ENCODE measurements at regions not wholly inside any gene's neighbourhood (a gene's known extent, or its start where the extent isn't known, plus 50 kb on each side); places are given as distances from the start of the nearest gene placed in this dataset.
"Not testable (repeated sequence)": the region's sequence is repeated elsewhere in the genome, so short reads cannot be mapped to it uniquely, and the experiment has no call there.

- DNase-seq, result no peak
These were observed 59.3 kb downstream of the BTBD3 start for GRCh38 chr20:11976966-11977365.

DNA sequence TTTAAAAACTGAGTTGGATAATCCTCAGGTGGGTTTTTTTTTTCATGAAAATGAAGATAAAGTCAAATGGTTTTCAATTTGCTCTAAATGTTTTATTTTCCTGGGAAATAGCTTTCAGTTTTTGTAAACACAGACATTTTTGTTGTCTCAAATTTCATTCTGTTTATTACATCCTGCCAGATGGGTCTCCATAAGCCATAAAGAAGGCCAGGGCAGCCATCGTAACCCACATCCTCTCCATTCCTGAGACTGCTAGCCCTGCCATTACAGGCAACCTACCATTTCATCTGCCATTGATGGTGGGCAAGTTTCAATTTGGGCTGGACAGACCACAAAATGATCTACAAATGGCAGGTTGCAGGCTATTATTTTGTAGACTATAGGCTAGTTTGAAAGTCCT lies 60.8 kb downstream of the BTBD3 start:
- no peak for DNase-seq

DNA sequence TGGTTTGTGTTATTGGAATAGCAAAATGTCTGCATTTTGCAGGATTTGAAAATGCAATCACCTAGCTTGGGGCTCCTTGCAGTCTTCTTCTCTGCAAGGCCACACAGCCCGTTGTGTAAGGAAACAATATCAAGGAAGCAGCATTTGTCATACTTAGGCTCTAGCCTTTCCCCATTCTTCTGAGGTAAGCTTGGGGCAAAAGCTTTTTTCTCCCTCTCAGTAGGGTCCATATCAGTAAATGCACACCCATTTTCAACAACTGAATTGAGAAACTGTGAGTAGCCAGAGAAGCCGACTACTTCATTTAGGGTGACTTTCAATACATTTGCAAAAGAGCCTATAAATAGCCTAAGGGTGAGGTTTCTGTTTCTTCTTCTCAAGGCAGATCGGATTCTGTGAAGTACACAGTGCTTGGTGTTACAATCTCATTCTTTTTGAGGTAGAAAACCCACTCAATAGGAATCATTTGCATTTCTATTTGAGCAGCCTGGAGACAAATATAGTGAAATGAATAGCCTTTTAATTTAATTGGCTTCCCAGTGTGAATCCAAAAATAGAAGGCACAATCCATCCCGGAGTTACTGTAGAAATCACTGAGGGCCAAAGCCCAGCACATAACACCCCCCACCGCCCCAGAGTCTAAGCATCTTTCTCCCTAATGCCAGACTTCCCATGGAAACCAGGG lies 61.8 kb downstream of the BTBD3 start:
- no peak for DNase-seq

GRCh38 chr20:11980263-11980662 lies 62.6 kb downstream of the BTBD3 start:
- no peak for DNase-seq

DNA sequence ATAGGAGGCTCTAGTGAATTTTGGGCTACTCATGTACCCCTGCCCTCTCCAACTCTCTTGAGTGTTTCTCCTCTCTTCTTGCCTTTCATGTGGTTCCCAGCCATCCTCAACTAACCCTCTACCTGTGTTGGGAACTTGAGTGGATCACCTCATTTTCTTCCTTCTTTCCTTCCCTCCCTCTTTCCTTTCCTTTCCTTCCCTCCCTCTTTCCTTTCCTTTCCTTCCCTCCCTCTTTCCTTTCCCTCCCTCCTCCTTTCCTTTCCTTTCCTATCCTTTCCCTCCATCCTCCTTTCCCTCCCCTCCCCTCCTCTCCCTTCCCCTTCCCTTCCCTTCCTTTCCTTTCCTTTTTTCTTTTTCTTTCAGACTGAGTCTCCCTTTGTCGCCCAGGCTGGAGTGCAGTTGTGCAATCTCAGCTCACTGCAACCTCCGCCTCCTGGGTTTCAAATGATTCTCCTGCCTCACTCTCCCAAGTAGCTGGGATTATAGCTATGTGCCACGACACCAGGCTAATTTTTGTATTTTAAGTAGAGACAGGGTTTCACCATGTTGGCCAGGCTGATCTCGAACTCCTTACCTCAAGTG lies 63.8 kb downstream of the BTBD3 start:
- DNase-seq, result no peak

DNA sequence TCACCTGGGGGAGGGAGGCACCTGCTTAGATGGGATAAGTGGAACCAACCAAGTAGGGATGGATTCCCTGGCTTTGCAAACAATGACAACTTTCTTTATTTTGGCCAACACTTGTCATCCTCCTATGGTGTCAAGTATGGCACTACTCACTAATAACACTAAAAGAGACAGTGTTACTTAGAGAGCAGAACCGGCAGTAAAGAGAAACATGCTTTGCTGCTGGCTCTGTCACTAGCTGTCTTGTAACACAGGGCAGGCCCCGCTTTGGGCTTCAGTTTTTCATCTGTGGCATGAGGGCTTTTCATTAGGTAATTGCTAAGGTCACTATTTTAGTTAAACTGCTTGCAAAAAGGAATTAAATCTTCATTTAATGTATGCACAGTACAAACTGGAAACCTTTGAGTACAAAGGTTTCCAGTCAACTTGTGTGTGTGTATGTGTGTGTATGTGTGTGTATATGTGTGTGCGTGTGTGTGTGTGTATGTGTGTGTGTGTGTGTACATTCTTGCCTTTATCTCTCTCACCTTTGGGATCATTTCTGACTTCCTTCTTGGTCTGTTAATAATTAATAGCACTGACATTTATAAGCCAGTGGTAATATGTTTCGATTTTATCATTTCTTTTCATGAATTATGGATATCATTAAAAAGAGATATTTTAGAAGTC lies 64.7 kb downstream of the BTBD3 start:
- no peak for DNase-seq

DNA sequence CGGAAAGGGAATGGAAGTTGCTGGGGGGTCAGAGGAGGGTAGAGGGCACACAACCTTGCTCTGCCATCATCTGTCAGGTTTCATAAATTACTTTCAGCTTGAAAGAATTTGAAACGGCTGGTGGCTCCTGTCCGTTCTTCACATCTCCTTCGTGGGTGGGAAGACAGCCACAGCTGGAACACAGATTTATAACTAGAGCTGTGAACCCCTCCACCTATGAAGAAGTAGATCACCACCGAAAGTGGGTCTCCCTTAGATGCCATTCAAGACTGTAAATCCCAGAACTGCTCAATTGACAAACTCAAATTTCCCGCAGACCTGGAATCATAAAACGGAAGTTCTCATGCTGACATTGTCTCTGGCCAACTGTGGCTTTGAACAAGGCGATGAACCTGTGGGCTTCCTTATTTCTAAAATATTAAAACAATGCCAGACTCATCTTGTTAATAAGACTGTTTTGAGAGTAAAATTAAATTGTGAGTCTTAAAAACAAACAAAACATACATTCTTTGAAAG lies 65.3 kb downstream of the BTBD3 start:
- no peak for DNase-seq

- no peak for DNase-seq
These were observed 69.3 kb downstream of the BTBD3 start for GRCh38 chr20:11986954-11987353.

GRCh38 chr20:11987526-11987925 lies 69.8 kb downstream of the BTBD3 start:
- no peak for DNase-seq

DNA sequence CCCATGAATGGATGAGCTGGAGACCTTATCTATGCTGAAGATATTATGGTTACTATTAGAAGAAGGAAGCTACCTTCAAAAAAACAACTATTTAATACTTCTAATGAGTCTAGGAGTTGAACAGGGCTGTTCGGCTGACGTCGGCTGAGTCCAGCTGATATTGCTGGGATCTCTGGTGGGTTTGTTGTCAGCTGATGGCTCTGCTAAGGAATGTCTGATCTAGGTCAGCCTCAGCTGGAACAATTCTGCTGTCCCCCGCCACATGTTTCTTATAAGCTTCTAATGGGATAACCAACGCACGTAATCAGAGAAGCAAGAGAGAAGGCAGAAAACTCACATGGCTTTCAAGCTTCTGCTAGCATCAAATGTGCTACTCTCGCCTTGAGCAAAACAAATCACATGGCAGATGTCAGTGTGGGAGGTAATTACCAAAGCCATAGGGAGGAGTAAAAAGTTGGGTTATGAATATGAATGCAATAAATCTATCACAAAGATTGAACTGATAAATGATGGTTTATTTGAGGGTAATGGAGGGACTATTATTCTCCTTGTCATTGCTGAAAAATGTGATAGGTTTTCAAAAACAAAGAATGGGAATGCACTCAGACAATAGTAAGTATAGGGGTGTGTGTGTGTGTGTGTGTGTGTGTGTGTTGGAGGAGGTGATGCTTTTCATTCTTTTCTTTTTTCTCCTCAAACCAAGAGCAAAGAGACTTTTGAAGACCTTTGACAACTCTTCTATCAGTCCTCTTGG lies 71.5 kb downstream of the BTBD3 start:
- no peak for DNase-seq

- DNase-seq, result no peak
These were observed 74.7 kb downstream of the BTBD3 start for GRCh38 chr20:11992426-11992825.

DNA sequence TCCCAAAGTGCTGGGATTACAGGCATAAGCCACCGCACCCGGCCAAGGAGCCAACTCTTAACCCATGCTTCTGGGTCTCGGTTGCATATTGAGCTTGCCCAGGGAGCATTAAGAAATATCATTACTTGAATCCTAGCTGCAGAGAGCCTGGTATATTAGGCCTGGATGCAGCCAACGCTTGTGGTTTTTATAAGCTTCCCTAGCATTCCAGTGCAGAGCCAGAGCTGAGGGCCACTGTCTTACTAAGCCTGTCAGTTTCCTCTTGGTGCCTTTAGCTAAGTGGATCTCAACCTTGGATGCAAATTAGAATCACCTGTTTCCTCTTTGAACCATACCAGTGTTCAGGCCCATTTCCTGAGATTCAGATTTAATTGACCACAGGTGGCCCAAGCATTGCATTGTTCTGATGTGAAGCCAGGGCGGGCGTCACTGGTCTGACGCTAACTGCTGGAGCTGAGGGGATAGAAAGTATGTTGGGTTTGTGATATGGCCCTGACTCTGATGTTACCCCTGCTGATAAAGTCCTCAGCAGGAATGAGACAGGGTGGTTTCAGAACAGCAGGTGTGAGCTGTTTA lies 76.3 kb downstream of the BTBD3 start:
- no peak for DNase-seq

DNA sequence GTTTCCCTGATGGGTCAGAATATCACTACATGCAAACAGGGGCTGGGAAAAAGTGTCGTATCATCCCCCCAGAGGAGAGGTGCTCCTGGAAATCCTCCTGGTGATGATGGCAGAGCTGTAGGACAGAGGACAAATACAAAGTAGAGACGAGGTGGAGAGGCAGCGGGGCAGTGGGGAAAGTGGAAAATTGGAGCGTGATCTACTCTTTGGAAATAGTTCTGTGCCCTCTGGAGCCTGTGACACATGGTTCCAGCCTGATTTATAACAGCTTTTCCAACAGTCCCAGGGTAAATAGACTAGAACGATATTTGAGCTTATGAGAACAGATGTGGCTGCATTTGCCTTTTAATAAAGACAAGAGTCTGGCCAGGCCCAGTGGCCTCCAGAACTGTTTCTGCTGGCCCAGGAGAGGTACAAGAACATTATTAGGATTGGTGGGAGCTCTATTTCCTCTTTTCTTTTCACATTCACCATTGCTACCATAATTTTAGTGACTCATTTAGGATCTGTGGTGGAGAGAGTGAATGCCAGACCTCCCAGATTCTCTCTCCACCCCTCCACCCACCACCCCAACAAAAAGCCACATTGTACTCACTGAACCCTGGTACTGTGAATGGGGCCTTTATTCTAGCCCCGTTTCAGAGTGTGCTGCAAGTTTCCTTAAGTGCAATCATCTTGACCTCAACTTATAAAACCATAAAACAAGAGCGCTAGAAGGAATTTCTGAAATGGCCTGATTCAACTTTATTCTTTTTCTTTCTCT lies 78.3 kb downstream of the BTBD3 start:
- DNase-seq, result no peak

- not testable (repeated sequence) for DNase-seq
These were observed 87.1 kb downstream of the BTBD3 start for GRCh38 chr20:12004776-12005175.

- DNase-seq, result peak; percentile 62
These were observed 94.8 kb downstream of the BTBD3 start for GRCh38 chr20:12012241-12013222.

DNA sequence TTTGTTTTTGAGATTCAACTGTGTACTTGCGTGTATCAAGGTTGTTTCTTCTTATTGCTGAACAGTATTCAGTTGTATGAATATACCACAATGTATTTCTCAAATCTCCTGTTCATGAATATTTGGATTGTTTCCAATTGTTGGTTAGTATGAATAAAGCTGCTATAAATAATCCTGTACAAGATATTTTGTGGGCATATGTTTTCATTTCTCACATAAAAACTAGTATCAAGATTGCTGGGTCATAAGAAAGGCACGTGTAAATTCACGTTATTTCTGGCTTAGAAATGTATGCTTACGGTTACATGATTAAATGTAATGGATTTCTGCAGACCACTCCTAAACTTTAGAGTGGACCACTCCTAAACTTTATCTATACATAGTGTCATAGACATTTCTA lies 96.6 kb downstream of the BTBD3 start:
- no peak for DNase-seq

DNA sequence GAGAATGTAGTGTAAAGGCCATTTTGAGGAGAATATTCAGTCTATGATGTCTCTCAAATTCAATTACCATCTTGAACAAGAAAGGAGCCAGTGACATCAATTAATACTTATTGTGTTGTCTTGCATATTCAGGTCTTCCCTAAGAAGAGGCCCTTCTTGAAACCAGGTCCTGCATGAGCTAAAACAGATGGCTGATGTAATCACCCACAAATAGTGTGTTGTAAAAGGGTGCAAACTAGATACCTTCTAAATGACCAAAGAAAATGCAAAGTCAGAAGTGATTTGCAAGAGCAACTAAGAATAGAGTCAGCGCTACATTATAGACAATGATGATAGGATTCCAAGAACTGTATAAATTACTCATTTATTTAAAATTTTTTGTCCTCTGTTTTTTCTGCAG lies 97.0 kb downstream of the BTBD3 start:
- DNase-seq, result no peak

- no peak for DNase-seq
These were observed 98.6 kb downstream of the BTBD3 start for GRCh38 chr20:12016291-12016690.

DNA sequence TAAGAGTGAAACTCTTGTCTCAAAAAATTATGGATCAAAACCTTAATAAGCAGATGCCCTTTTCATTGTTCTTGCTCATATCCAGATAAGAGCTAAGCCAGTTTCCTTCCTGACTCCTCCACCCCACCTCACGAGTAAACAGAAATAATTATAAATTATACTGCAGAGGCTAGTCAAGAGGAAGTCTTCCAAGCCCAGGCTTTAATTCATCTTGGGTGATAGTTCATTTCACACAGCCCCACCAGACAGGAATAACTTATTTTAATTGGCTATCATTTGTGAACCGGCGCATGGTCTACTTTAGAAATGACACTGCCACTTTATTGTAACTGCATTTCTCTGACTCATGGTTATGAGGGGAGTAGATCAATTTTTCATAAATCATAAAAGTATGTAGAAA lies 102.0 kb downstream of the BTBD3 start:
- no peak for DNase-seq

DNA sequence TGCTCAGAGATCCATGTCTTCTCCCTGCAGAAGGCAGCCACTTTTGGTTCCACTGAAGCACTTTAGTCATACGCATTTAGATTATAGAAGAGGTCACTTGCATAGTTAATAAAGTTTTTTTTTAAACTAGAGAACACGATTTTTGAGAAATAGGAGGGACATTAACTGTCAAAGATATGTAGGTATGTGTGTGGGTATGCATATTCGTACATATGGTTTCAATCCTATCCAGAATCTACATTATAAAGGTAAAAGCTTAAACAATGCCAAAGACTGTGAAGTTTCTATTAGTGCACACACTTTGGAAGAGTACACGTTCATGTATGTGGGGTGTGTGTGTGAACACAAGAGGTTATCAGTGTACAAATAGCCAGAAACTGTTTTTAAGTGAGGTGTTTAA lies 103.2 kb downstream of the BTBD3 start:
- no peak for DNase-seq

DNA sequence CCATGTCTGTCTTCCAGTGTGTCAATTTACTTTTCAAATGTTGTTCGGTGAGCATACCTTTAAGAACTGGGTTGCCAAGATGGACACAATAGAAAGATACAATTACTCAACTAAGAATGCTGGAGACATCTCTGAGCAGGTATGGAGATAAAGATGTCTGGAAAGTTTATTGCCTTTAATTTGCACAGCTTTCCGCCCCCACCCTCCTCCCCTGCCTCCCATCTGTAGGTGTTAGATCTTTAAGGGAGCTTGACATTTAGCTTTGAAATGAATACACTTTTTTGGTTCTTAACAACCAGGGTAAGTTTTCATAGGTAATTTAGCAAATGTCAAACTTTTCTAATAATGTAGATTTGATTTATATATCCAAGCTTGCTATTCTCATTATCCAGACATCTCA lies 104.4 kb downstream of the BTBD3 start:
- DNase-seq, result no peak

Measured in inflammatory macrophage treated with lipopolysaccharide for 4 hours (primary cell).